ENCODE measurements at regions not wholly inside any gene's neighbourhood (a gene's known extent, or its start where the extent isn't known, plus 50 kb on each side); places are given as distances from the start of the nearest gene placed in this dataset.
A peak's percentile ranks its signal among the peaks of the same experiment; 100 is the strongest.
"Not testable (repeated sequence)": the region's sequence is repeated elsewhere in the genome, so short reads cannot be mapped to it uniquely, and the experiment has no call there.

- peak; percentile 50 for FAIRE-seq
Observed at GRCh38 chr16:66028510-66029216, 337.8 kb upstream of the CDH5 start.

GRCh38 chr16:66026787-66027330, 339.6 kb upstream of the CDH5 start:
- no peak for DNase-seq (ENCODE audit: low spot score)
- FAIRE-seq = no peak

More at GRCh38 chr16:66028510-66029216, 337.8 kb upstream of the CDH5 start:
- DNase-seq (ENCODE audit: low spot score) = peak; percentile 20

- DNase-seq (ENCODE audit: low spot score) = no peak
- no peak for FAIRE-seq
Observed at GRCh38 chr16:66026211-66026610, 340.3 kb upstream of the CDH5 start.

GRCh38 chr16:66025751-66026150, 340.7 kb upstream of the CDH5 start:
- DNase-seq (ENCODE audit: low spot score) = no peak
- FAIRE-seq = no peak

GRCh38 chr16:66024567-66024966, 341.9 kb upstream of the CDH5 start:
- not testable (repeated sequence) for DNase-seq (ENCODE audit: low spot score)
- FAIRE-seq = peak; percentile 35

- FAIRE-seq (no peak), DNase-seq (ENCODE audit: low spot score) (no peak)
Observed at GRCh38 chr16:66023481-66023880, 343.0 kb upstream of the CDH5 start.

GRCh38 chr16:66020642-66021041, 345.8 kb upstream of the CDH5 start:
- FAIRE-seq (no peak), DNase-seq (ENCODE audit: low spot score) (peak; percentile 60)

GRCh38 chr16:66020046-66020445, 346.4 kb upstream of the CDH5 start:
- FAIRE-seq = no peak
- DNase-seq (ENCODE audit: low spot score) = no peak

GRCh38 chr16:66019502-66019901, 347.0 kb upstream of the CDH5 start:
- not testable (repeated sequence) for FAIRE-seq; DNase-seq (ENCODE audit: low spot score)

GRCh38 chr16:66014221-66014620, 352.3 kb upstream of the CDH5 start:
- no peak for DNase-seq (ENCODE audit: low spot score)
- FAIRE-seq = no peak

GRCh38 chr16:66013486-66013885, 353.0 kb upstream of the CDH5 start:
- DNase-seq (ENCODE audit: low spot score) = no peak
- no peak for FAIRE-seq

GRCh38 chr16:66008136-66008535, 358.4 kb upstream of the CDH5 start:
- no peak for DNase-seq (ENCODE audit: low spot score)
- no peak for FAIRE-seq

- FAIRE-seq = no peak
- DNase-seq (ENCODE audit: low spot score) = peak; percentile 70
Observed at GRCh38 chr16:66007717-66008116, 358.8 kb upstream of the CDH5 start.

GRCh38 chr16:66006485-66006884, 360.0 kb upstream of the CDH5 start:
- DNase-seq (ENCODE audit: low spot score) (no peak), FAIRE-seq (no peak)

- DNase-seq (ENCODE audit: low spot score) = no peak
Observed at GRCh38 chr16:66004699-66005098, 361.8 kb upstream of the CDH5 start.

GRCh38 chr16:66003201-66003600, 363.3 kb upstream of the CDH5 start:
- DNase-seq (ENCODE audit: low spot score) = no peak
- FAIRE-seq = no peak

More at GRCh38 chr16:66004699-66005098, 361.8 kb upstream of the CDH5 start:
- FAIRE-seq = no peak

GRCh38 chr16:66002601-66003000, 363.9 kb upstream of the CDH5 start:
- DNase-seq (ENCODE audit: low spot score) (no peak), FAIRE-seq (no peak)

- no peak for FAIRE-seq
Observed at GRCh38 chr16:66001432-66001831, 365.1 kb upstream of the CDH5 start.

GRCh38 chr16:65998443-65998842, 368.0 kb upstream of the CDH5 start:
- DNase-seq (ENCODE audit: low spot score) (no peak), FAIRE-seq (no peak)

More at GRCh38 chr16:66001432-66001831, 365.1 kb upstream of the CDH5 start:
- no peak for DNase-seq (ENCODE audit: low spot score)

- FAIRE-seq (no peak), DNase-seq (ENCODE audit: low spot score) (no peak)
Observed at GRCh38 chr16:65994291-65994690, 372.2 kb upstream of the CDH5 start.

GRCh38 chr16:65991149-65991701, 375.3 kb upstream of the CDH5 start:
- no peak for FAIRE-seq
- DNase-seq (ENCODE audit: low spot score) = no peak

- FAIRE-seq = no peak
- no peak for DNase-seq (ENCODE audit: low spot score)
Observed at GRCh38 chr16:65989861-65990604, 376.5 kb upstream of the CDH5 start.

Data from urothelium cell line (cell line).